ENCODE measurements at regions not wholly inside any gene's neighbourhood (a gene's known extent, or its start where the extent isn't known, plus 50 kb on each side); places are given as distances from the start of the nearest gene placed in this dataset.

DNA sequence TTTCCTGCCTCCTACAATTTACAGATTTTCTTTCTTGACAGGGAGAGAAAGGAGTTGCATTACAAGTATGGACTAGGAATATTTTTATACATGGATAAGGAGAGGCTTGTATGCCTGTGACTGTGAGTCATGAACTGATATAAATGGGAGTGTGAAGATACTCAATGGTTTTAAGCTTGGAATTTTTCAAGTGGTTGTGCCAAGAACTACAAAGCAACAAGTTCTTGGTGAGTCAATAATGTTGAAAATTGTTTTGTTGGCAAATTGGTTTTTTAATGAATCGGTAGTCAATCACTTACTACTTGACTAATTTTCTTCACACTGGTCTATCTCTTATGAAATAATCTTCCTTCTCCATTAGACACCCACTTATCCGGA is 58.9 kb upstream of the HMGA2 start:
- H3K4me1 ChIP-seq (replicated peaks), result peaks cover 17% of the 10 kb centered on the region
- DNase-seq (ENCODE audit: low read depth in 1 of 2, low spot score in 2 of 2), result no peak
- no peak overlapping the region for H3K4me3 ChIP-seq
- H3K9me3 ChIP-seq (replicated peaks), result no peaks in the 10 kb centered on the region
- no peaks in the 10 kb centered on the region for H3K36me3 ChIP-seq
- no peaks in the 10 kb centered on the region for H3K27me3 ChIP-seq (replicated peaks)
- no peak overlapping the region for H3K27ac ChIP-seq

DNA sequence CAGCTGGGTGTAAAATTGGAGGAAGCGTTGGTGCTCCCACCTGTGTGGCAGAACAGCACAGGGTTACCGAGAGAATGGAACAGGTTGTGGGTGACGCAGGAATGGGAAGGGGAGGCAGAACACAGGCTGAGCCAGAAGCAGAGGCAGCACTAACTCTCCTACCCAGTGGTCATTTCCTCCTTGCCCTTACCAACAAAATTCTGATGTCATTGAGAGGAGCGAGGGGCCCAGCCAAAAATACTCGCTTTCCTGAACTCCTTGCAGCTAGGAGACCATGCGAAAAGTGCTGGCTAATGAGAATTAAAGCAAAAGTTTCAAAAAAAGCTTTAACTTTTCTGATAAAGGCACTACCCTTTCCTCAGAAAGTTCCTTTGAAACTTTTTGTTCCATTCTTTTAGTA is 54.4 kb upstream of the HMGA2 start:
- Histone ChIP-seq H3K9me3 (replicated peaks) (no peaks in the 10 kb centered on the region), H3K27ac (no peak overlapping the region), H3K36me3 (no peaks in the 10 kb centered on the region), H3K27me3 (replicated peaks) (no peaks in the 10 kb centered on the region), H3K4me1 (replicated peaks) (no peaks in the 10 kb centered on the region), H3K4me3 (no peak overlapping the region)
- peak in 1 of 2 experiments; percentile 77 for DNase-seq (ENCODE audit: low read depth in 1 of 2, low spot score in 2 of 2)

All from SJSA1 (cell line).